ENCODE measurements at regions not wholly inside any gene's neighbourhood (a gene's known extent, or its start where the extent isn't known, plus 50 kb on each side); places are given as distances from the start of the nearest gene placed in this dataset.

- DNase-seq (ENCODE audit: low spot score) = no peak
- TF ChIP-seq CTCF (IDR thresholded peaks at IDR 0.05; ENCODE audit: extremely low read depth, missing control alignments) = no peak
Observed at GRCh38 chr12:91327889-91328288, 145.3 kb upstream of the DCN start.

GRCh38 chr12:91327131-91327530 lies 144.5 kb upstream of the DCN start:
- no peak for DNase-seq (ENCODE audit: low spot score)
- no peak for TF ChIP-seq CTCF (IDR thresholded peaks at IDR 0.05; ENCODE audit: extremely low read depth, missing control alignments)

GRCh38 chr12:91326058-91327027 lies 143.7 kb upstream of the DCN start:
- TF ChIP-seq CTCF (IDR thresholded peaks at IDR 0.05; ENCODE audit: extremely low read depth, missing control alignments) = peak; percentile 57
- DNase-seq (ENCODE audit: low spot score) = peak; percentile 28

- no peak for TF ChIP-seq CTCF (IDR thresholded peaks at IDR 0.05; ENCODE audit: extremely low read depth, missing control alignments)
Observed at GRCh38 chr12:91320999-91321398, 138.4 kb upstream of the DCN start.

GRCh38 chr12:91319071-91319760 lies 136.6 kb upstream of the DCN start:
- no peak for TF ChIP-seq CTCF (IDR thresholded peaks at IDR 0.05; ENCODE audit: extremely low read depth, missing control alignments)
- no peak for DNase-seq (ENCODE audit: low spot score)

More at GRCh38 chr12:91320999-91321398, 138.4 kb upstream of the DCN start:
- DNase-seq (ENCODE audit: low spot score) = no peak

- no peak for TF ChIP-seq CTCF (IDR thresholded peaks at IDR 0.05; ENCODE audit: extremely low read depth, missing control alignments)
- no peak for DNase-seq (ENCODE audit: low spot score)
Observed at GRCh38 chr12:91317306-91317705, 134.7 kb upstream of the DCN start.

- TF ChIP-seq CTCF (IDR thresholded peaks at IDR 0.05; ENCODE audit: extremely low read depth, missing control alignments) = no peak
- DNase-seq (ENCODE audit: low spot score) = no peak
Observed at GRCh38 chr12:91316907-91317269, 134.3 kb upstream of the DCN start.
